ENCODE measurements at regions not wholly inside any gene's neighbourhood (a gene's known extent, or its start where the extent isn't known, plus 50 kb on each side); places are given as distances from the start of the nearest gene placed in this dataset.
"Not testable (repeated sequence)": the region's sequence is repeated elsewhere in the genome, so short reads cannot be mapped to it uniquely, and the experiment has no call there.

DNA sequence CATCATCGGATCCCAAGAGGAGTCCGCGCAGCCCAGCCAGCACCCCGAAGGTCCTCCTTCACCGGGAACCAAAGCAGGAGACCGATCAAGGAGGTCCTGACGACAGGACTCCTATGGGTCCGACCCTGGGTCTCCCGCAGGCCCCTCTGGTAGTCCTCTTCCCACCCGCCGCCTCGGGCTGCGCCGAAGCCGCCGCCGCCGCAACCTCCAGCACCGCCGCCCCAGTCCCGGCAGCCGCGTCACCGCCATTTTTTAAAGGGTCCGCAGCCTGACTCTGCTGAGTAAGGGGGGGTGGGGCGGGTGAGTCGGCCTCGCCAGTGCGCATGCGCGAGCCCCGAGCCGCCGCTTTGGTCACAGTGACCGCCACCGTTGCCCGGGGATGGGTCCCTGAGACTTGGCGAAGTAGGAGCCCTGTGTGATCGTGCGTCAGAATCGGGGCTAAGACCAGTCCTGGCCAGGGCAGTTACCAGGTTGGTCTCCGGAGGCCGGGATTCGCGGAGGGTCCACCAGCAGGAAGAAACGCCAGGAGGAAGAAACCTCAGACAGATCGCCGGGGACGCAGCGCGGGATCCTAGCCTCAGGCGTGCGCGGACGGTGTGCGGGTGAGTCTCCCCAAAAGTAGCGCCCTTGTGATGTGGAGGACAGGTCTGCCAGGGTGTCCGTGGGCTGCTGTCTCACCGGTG lies 1419.2 kb upstream of the PCDH10 start:
- not testable (repeated sequence) for H3K9me3 ChIP-seq; ATAC-seq (ENCODE audit: insufficient number of reproducible peaks, low FRiP score, low read depth); H3K27me3 ChIP-seq (replicated peaks; ENCODE audit: insufficient read depth)

GRCh38 chr4:131730574-131730973 lies 1418.5 kb upstream of the PCDH10 start:
- not testable (repeated sequence) for ATAC-seq (ENCODE audit: insufficient number of reproducible peaks, low FRiP score, low read depth); H3K4me3 ChIP-seq; H3K9me3 ChIP-seq; H3K27me3 ChIP-seq (replicated peaks; ENCODE audit: insufficient read depth); H3K36me3 ChIP-seq; DNase-seq (ENCODE audit: low spot score); H3K4me1 ChIP-seq (ENCODE audit: control insufficient read depth in 1 of 2, low read depth in 2 of 2); H3K27ac ChIP-seq

More for the DNA sequence above, 1419.2 kb upstream of the PCDH10 start:
- not testable (repeated sequence) for H3K36me3 ChIP-seq; H3K4me1 ChIP-seq (ENCODE audit: control insufficient read depth in 1 of 2, low read depth in 2 of 2); H3K4me3 ChIP-seq; H3K27ac ChIP-seq; DNase-seq (ENCODE audit: low spot score)

DNA sequence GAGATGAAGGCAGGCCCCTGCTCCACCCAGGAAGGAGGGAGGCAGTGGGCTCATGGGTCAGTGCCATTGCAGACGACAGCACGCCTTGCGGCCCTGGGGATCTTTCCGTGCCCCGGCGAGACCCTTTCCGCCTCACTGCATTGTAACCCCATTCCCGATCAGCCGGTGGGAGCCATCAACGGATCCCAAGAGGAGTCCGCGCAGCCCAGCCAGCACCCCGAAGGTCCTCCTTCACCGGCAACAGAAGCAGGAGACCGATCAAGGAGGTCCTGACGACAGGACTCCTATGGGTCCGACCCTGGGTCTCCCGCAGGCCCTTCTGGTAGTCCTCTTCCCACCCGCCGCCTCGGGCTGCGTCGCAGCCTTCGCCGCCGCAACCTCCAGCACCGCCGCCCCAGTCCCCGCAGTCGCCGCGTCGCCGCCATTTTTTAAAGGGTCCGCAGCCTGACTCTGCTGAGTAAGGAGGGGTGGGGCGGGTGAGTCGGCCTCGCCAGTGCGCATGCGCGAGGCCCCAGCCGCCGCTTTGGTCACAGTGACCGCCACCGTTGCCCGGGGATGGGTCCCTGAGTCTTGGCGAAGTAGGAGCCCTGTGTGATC lies 1417.0 kb upstream of the PCDH10 start:
- not testable (repeated sequence) for H3K36me3 ChIP-seq; ATAC-seq (ENCODE audit: insufficient number of reproducible peaks, low FRiP score, low read depth); H3K4me3 ChIP-seq; H3K4me1 ChIP-seq (ENCODE audit: control insufficient read depth in 1 of 2, low read depth in 2 of 2); H3K27me3 ChIP-seq (replicated peaks; ENCODE audit: insufficient read depth); H3K9me3 ChIP-seq; DNase-seq (ENCODE audit: low spot score); H3K27ac ChIP-seq

DNA sequence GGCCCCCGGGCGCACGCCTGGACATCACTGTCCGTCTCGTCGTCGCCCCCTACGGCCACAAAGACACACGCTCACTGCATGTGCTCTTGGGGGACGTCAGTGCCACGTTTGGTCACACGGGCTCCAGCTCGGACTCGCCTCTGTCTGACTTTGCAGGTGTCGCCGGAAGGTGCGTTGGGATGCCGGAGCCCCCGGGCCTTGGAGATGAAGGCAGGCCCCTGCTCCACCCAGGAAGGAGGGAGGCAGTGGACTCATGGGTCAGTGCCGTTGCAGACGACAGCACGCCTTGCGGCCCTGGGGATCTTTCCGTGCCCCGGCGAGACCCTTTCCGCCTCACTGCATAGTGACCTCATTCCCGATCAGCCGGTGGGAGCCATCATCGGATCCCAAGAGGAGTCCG lies 1414.8 kb upstream of the PCDH10 start:
- not testable (repeated sequence) for H3K9me3 ChIP-seq; H3K27me3 ChIP-seq (replicated peaks; ENCODE audit: insufficient read depth); H3K4me3 ChIP-seq; H3K4me1 ChIP-seq (ENCODE audit: control insufficient read depth in 1 of 2, low read depth in 2 of 2); DNase-seq (ENCODE audit: low spot score); H3K27ac ChIP-seq; H3K36me3 ChIP-seq; ATAC-seq (ENCODE audit: insufficient number of reproducible peaks, low FRiP score, low read depth)

DNA sequence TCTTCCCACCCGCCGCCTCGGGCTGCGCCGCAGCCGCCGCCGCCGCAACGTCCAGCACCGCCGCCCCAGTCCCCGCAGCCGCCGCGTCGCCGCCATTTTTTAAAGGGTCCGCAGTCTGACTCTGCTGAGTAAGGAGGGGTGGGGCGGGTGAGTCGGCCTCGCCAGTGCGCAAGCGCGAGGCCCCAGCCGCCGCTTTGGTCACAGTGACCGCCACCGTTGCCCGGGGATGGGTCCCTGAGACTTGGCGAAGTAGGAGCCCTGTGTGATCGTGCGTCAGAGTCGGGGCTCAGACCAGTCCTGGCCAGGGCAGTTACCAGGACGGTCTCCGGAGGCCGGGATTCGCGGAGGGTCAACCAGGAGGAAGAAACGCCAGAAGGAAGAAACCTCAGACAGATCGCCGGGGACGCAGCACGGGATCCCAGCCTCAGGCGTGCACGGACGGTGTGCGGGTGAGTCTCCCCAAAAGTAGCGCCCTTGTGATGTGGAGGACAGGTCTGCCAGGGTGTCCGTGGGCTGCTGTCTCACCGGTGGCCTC lies 1414.2 kb upstream of the PCDH10 start:
- not testable (repeated sequence) for H3K27me3 ChIP-seq (replicated peaks; ENCODE audit: insufficient read depth); H3K9me3 ChIP-seq; H3K4me1 ChIP-seq (ENCODE audit: control insufficient read depth in 1 of 2, low read depth in 2 of 2); H3K4me3 ChIP-seq; DNase-seq (ENCODE audit: low spot score); H3K36me3 ChIP-seq; ATAC-seq (ENCODE audit: insufficient number of reproducible peaks, low FRiP score, low read depth); H3K27ac ChIP-seq

- not testable (repeated sequence) for ATAC-seq (ENCODE audit: insufficient number of reproducible peaks, low FRiP score, low read depth); H3K36me3 ChIP-seq; DNase-seq (ENCODE audit: low spot score); H3K9me3 ChIP-seq; H3K4me3 ChIP-seq; H3K27ac ChIP-seq; H3K27me3 ChIP-seq (replicated peaks; ENCODE audit: insufficient read depth); H3K4me1 ChIP-seq (ENCODE audit: control insufficient read depth in 1 of 2, low read depth in 2 of 2)
These were observed 1410.1 kb upstream of the PCDH10 start for GRCh38 chr4:131738991-131739390.

DNA sequence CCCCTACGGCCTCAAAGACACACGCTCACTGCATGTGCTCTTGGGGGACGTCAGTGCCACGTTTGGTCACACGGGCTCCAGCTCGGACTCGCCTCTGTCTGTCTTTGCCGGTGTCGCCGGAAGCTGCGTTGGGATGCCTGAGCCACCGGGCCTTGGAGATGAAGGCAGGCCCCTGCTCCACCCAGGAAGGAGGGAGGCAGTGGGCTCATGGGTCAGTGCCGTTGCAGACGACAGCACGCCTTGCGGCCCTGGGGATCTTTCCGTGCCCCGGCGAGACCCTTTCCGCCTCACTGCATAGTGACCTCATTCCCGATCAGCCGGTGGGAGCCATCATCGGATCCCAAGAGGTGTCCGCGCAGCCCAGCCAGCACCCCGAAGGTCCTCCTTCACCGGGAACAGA lies 1407.3 kb upstream of the PCDH10 start:
- ATAC-seq (ENCODE audit: insufficient number of reproducible peaks, low FRiP score, low read depth); H3K27ac ChIP-seq; H3K4me1 ChIP-seq (ENCODE audit: control insufficient read depth in 1 of 2, low read depth in 2 of 2); H3K27me3 ChIP-seq (replicated peaks; ENCODE audit: insufficient read depth); H3K4me3 ChIP-seq; H3K9me3 ChIP-seq; H3K36me3 ChIP-seq; DNase-seq (ENCODE audit: low spot score): not testable (repeated sequence)

DNA sequence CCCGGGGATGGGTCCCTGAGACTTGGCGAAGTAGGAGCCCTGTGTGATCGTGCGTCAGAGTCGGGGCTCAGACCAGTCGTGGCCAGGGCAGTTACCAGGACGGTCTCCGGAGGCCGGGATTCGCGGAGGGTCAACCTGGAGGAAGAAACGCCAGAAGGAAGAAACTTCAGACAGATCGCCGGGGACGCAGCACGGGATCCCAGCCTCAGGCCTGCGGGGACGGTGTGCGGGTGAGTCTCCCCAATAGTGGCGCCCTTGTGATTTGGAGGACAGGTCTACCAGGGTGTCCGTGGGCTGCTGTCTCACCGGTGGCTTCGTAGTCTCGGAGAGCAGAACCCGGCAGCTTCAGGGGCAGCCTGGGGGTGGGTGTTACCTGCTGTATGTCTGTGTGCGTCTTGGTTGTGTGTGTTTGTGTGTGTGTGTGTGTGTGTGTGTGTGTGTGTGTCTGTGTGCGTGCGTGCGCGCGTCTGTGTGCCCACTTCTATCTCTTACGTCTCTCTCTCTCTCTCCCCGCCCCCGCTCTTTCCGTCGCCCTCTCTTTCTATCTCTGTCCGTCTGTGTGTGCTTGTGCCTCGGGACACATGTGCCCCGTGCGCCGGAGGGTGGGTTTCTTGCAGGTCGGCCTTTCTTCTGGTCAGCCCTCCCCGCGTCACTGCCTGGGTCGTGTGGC lies 1406.4 kb upstream of the PCDH10 start:
- not testable (repeated sequence) for ATAC-seq (ENCODE audit: insufficient number of reproducible peaks, low FRiP score, low read depth); DNase-seq (ENCODE audit: low spot score)

DNA sequence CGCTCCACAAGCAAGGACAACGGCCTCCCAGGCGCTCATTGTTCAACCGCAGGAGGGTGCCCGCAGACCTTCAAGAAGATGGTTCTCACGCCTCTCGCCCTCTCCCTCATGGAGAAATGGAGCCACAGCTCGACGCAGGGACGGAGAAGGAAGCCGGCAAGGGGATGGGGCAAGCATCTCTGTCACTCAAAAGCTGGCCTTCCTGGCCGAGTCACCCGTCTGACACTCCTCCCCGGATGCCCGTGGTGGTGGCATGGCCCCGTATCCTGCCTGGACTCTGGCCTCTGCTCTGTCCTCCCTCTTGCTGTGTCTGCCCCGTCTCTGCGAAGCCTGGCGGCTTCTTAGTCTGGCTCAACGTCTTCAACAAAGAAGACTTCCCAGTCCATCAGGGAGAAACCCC lies 1405.7 kb upstream of the PCDH10 start:
- not testable (repeated sequence) for H3K4me1 ChIP-seq (ENCODE audit: control insufficient read depth in 1 of 2, low read depth in 2 of 2); ATAC-seq (ENCODE audit: insufficient number of reproducible peaks, low FRiP score, low read depth); DNase-seq (ENCODE audit: low spot score); H3K27ac ChIP-seq; H3K36me3 ChIP-seq; H3K9me3 ChIP-seq; H3K4me3 ChIP-seq; H3K27me3 ChIP-seq (replicated peaks; ENCODE audit: insufficient read depth)

More for the DNA sequence above, 1406.4 kb upstream of the PCDH10 start:
- H3K27me3 ChIP-seq (replicated peaks; ENCODE audit: insufficient read depth); H3K4me3 ChIP-seq; H3K9me3 ChIP-seq; H3K4me1 ChIP-seq (ENCODE audit: control insufficient read depth in 1 of 2, low read depth in 2 of 2); H3K27ac ChIP-seq; H3K36me3 ChIP-seq: not testable (repeated sequence)

- ATAC-seq (ENCODE audit: insufficient number of reproducible peaks, low FRiP score, low read depth); H3K36me3 ChIP-seq; H3K27me3 ChIP-seq (replicated peaks; ENCODE audit: insufficient read depth); H3K4me3 ChIP-seq; H3K9me3 ChIP-seq; H3K27ac ChIP-seq; DNase-seq (ENCODE audit: low spot score); H3K4me1 ChIP-seq (ENCODE audit: control insufficient read depth in 1 of 2, low read depth in 2 of 2): not testable (repeated sequence)
These were observed 1401.9 kb upstream of the PCDH10 start for GRCh38 chr4:131747203-131747602.

DNA sequence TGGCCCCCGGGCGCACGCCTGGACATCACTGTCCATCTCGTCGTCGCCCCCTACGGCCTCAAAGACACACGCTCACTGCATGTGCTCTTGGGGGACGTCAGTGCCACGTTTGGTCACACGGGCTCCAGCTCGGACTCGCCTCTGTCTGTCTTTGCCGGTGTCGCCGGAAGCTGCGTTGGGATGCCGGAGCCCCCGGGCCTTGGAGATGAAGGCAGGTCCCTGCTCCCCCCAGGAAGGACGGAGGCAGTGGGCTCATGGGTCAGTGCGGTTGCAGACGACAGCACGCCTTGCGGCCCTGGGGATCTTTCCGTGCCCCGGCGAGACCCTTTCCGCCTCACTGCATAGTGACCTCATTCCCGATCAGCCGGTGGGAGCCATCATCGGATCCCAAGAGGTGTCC lies 1399.9 kb upstream of the PCDH10 start:
- not testable (repeated sequence) for H3K4me3 ChIP-seq; H3K4me1 ChIP-seq (ENCODE audit: control insufficient read depth in 1 of 2, low read depth in 2 of 2); DNase-seq (ENCODE audit: low spot score); ATAC-seq (ENCODE audit: insufficient number of reproducible peaks, low FRiP score, low read depth); H3K36me3 ChIP-seq; H3K9me3 ChIP-seq; H3K27ac ChIP-seq; H3K27me3 ChIP-seq (replicated peaks; ENCODE audit: insufficient read depth)

- H3K4me3 ChIP-seq; H3K4me1 ChIP-seq (ENCODE audit: control insufficient read depth in 1 of 2, low read depth in 2 of 2); H3K9me3 ChIP-seq; H3K36me3 ChIP-seq; DNase-seq (ENCODE audit: low spot score); H3K27ac ChIP-seq; H3K27me3 ChIP-seq (replicated peaks; ENCODE audit: insufficient read depth); ATAC-seq (ENCODE audit: insufficient number of reproducible peaks, low FRiP score, low read depth): not testable (repeated sequence)
These were observed 1399.1 kb upstream of the PCDH10 start for GRCh38 chr4:131750006-131750405.

Data from thoracic aorta (tissue), 2 donors.